SK-N-SH (cell line): ENCODE measurements at regions not wholly inside any gene's neighbourhood (a gene's known extent, or its start where the extent isn't known, plus 50 kb on each side); places are given as distances from the start of the nearest gene placed in this dataset.

ENCODE experiments used
- CHD2 ChIP-seq: fragments of 150-350 bp; IDR thresholded peaks from 2 replicates; pipeline ENCODE4 v1.6.1; 2018; ENCODE audit warnings: low read length; ENCODE audit not compliant: partially characterized antibody
- EP300 ChIP-seq, 2 experiments: IDR thresholded peaks; 2 replicates each; pipeline versions ENCODE4 v1.4.0 to v1.6.1; 2012; ENCODE audit warnings: borderline replicate concordance in 1 of 2, low read depth in 1 of 2, low read length in 1 of 2
- EZH2phosphoT487 ChIP-seq: fragments of 200-600 bp; sonication (generic); IDR thresholded peaks from 2 replicates; pipeline ENCODE4 v1.6.1; 2017; ENCODE audit warnings: low read depth, mixed run types, mild to moderate bottlenecking, antibody characterized with exemption, moderate library complexity, borderline replicate concordance
- FOXM1 ChIP-seq: IDR thresholded peaks from 2 replicates; pipeline ENCODE4 v1.4.0; 2012; ENCODE audit warnings: low read depth, mild to moderate bottlenecking
- GABPA ChIP-seq: IDR thresholded peaks from 2 replicates; pipeline ENCODE4 v1.4.0; 2012; ENCODE audit warnings: low read depth, mild to moderate bottlenecking
- JUND ChIP-seq: IDR thresholded peaks from 2 replicates; pipeline ENCODE4 v1.4.0; 2012
- MXI1 ChIP-seq: IDR thresholded peaks from 2 replicates; pipeline ENCODE4 v1.6.1; 2012; ENCODE audit warnings: mild to moderate bottlenecking, low read depth, low read length, improper control_type of control experiment
- POLR2AphosphoS5 ChIP-seq: IDR thresholded peaks from 2 replicates; pipeline ENCODE4 v1.6.1; 2012; ENCODE audit warnings: low read depth, low read length
- SIN3A ChIP-seq: IDR thresholded peaks from 2 replicates; pipeline ENCODE4 v1.6.1; 2012; ENCODE audit warnings: low read depth, mild to moderate bottlenecking, low read length, moderate library complexity, borderline replicate concordance
- TAF1 ChIP-seq: IDR thresholded peaks from 2 replicates; pipeline ENCODE4 v1.6.1; 2012; ENCODE audit warnings: low read depth, mild to moderate bottlenecking, low read length, moderate library complexity, borderline replicate concordance
- TCF12 ChIP-seq: IDR thresholded peaks from 2 replicates; pipeline ENCODE4 v1.4.0; 2012
- TF ChIP-seq, protein P1 (sequence below): fragments of 150-350 bp; IDR thresholded peaks from 2 replicates; pipeline ENCODE4 v1.6.1; 2017; ENCODE audit warnings: antibody characterized with exemption, low read length, low read depth, borderline replicate concordance
- TF ChIP-seq, protein P2 (sequence below): fragments of 200-600 bp; sonication (generic); IDR thresholded peaks from 2 replicates; pipeline ENCODE4 v1.6.1; 2017; ENCODE audit warnings: antibody characterized with exemption, mild to moderate bottlenecking, moderate library complexity

DNA sequence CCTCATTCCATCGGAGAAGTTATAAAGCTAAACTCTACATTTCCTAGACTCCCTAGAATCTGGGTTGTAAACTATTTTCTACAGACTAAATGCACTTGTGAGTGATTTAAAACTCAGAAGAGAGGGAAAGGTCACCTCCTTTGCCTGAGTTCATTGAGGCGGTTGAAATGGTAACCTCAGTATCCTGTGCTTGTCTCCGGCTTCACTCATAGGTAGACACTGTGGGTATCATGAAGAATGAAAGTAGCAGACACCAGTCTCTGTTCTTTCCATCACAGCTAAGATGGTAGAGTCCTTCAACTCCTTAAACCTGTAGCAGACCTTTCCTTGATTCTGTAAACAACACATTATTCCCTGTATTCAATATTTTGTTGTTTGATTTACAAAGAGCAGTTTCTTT lies 291.3 kb upstream of the ANKRD50 start:
- TF ChIP-seq GABPA (no peak), EP300 (IDR thresholded peaks at IDR 0.05; ENCODE audit: borderline replicate concordance in 1 of 2, low read depth in 1 of 2, low read length in 1 of 2) (no peak), EZH2phosphoT487 (no peak), SIN3A (no peak), MXI1 (no peak), FOXM1 (no peak), JUND (no peak), TCF12 (no peak), TAF1 (no peak), POLR2AphosphoS5 (no peak), CHD2 (no peak)
- TF ChIP-seq, protein P1, sequence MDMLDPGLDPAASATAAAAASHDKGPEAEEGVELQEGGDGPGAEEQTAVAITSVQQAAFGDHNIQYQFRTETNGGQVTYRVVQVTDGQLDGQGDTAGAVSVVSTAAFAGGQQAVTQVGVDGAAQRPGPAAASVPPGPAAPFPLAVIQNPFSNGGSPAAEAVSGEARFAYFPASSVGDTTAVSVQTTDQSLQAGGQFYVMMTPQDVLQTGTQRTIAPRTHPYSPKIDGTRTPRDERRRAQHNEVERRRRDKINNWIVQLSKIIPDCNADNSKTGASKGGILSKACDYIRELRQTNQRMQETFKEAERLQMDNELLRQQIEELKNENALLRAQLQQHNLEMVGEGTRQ = no peak
- TF ChIP-seq, protein P2, sequence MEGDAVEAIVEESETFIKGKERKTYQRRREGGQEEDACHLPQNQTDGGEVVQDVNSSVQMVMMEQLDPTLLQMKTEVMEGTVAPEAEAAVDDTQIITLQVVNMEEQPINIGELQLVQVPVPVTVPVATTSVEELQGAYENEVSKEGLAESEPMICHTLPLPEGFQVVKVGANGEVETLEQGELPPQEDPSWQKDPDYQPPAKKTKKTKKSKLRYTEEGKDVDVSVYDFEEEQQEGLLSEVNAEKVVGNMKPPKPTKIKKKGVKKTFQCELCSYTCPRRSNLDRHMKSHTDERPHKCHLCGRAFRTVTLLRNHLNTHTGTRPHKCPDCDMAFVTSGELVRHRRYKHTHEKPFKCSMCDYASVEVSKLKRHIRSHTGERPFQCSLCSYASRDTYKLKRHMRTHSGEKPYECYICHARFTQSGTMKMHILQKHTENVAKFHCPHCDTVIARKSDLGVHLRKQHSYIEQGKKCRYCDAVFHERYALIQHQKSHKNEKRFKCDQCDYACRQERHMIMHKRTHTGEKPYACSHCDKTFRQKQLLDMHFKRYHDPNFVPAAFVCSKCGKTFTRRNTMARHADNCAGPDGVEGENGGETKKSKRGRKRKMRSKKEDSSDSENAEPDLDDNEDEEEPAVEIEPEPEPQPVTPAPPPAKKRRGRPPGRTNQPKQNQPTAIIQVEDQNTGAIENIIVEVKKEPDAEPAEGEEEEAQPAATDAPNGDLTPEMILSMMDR = no peak
